GM23248 (cell line): ENCODE measurements at regions not wholly inside any gene's neighbourhood (a gene's known extent, or its start where the extent isn't known, plus 50 kb on each side); places are given as distances from the start of the nearest gene placed in this dataset.

Experiments
- DNase-seq: peaks from one replicate; pipeline ENCODE4 v3.0.0-alpha.2; 2015
- H2AFZ ChIP-seq: fragments of 200-600 bp; sonication (generic); 2 replicates; pipeline ENCODE4 v1.6.1; 2016; ENCODE audit warnings: antibody characterized with exemption
- H3F3A ChIP-seq: fragments of 200-600 bp; sonication (generic); 2 replicates; pipeline ENCODE4 v1.6.1; 2016; ENCODE audit warnings: mild to moderate bottlenecking, antibody characterized with exemption, mixed run types; ENCODE audit not compliant: insufficient read depth
- H3K27ac ChIP-seq: fragments of 200-600 bp; sonication (generic); 2 replicates; pipeline ENCODE4 v1.5.1; 2016; ENCODE audit warnings: mild to moderate bottlenecking
- H3K27me3 ChIP-seq: fragments of 200-600 bp; sonication (generic); replicated peaks from 2 replicates; pipeline ENCODE4 v1.6.1; 2016; ENCODE audit warnings: mild to moderate bottlenecking; ENCODE audit not compliant: insufficient read depth
- H3K36me3 ChIP-seq: fragments of 200-600 bp; sonication (generic); 2 replicates; pipeline ENCODE4 v1.6.1; 2016; ENCODE audit warnings: low read depth, mild to moderate bottlenecking
- H3K4me1 ChIP-seq: fragments of 200-600 bp; sonication (generic); 2 replicates; pipeline ENCODE4 v1.6.1; 2016; ENCODE audit warnings: mild to moderate bottlenecking; ENCODE audit not compliant: insufficient read depth
- H3K4me2 ChIP-seq: fragments of 200-600 bp; sonication (generic); one replicate; pipeline ENCODE4 v1.6.1; 2016; ENCODE audit warnings: mild to moderate bottlenecking; ENCODE audit not compliant: unreplicated experiment
- H3K4me3 ChIP-seq: fragments of 200-600 bp; sonication (generic); 2 replicates; pipeline ENCODE4 v1.5.1; 2016; ENCODE audit warnings: mild to moderate bottlenecking
- H3K79me2 ChIP-seq: fragments of 200-600 bp; sonication (generic); 2 replicates; pipeline ENCODE4 v1.6.1; 2016; ENCODE audit warnings: mild to moderate bottlenecking; ENCODE audit not compliant: insufficient read depth
- H3K9ac ChIP-seq: fragments of 200-600 bp; sonication (generic); 2 replicates; pipeline ENCODE4 v1.6.1; 2016; ENCODE audit warnings: mild to moderate bottlenecking
- H3K9me2 ChIP-seq: fragments of 200-600 bp; sonication (generic); 2 replicates; pipeline ENCODE4 v1.6.1; 2016; ENCODE audit warnings: mixed run types, mild to moderate bottlenecking, moderate library complexity; ENCODE audit not compliant: insufficient read depth
- H3K9me3 ChIP-seq: fragments of 200-600 bp; sonication (generic); one replicate; pipeline ENCODE4 v1.6.1; 2017; ENCODE audit warnings: low read depth
- H4K20me1 ChIP-seq: fragments of 200-600 bp; sonication (generic); 2 replicates; pipeline ENCODE4 v1.6.0; 2016; ENCODE audit not compliant: insufficient read depth
- EZH2 ChIP-seq: fragments of 200-600 bp; sonication (generic); IDR thresholded peaks from 2 replicates; pipeline ENCODE4 v1.6.1; 2018; ENCODE audit warnings: antibody characterized with exemption, mild to moderate bottlenecking; ENCODE audit not compliant: insufficient read depth, poor library complexity, severe bottlenecking
- EZH2phosphoT487 ChIP-seq: fragments of 200-600 bp; sonication (generic); IDR thresholded peaks from 2 replicates; pipeline ENCODE4 v1.6.1; 2018; ENCODE audit warnings: antibody characterized with exemption, moderate library complexity, mild to moderate bottlenecking, low read depth; ENCODE audit not compliant: insufficient read depth
- WGBS, 2 experiments: methylation state at CpG; one replicate each; pipeline ENCODE4 v1.1.6; 2015 to 2017; ENCODE audit warnings: low lambda C conversion rate in 2 of 2, low coverage in 1 of 2; ENCODE audit errors: missing lambda C conversion rate in 2 of 2; 5-methylcytosine and 5-hydroxymethylcytosine counted together
- in situ Hi-C: fragments of 300-500 bp; cut with MboI; formaldehyde crosslinking; loops from 2 replicates; pipeline ENCODE4 v1.15.0; 2020

GRCh38 chr10:124346831-124347230, 71.9 kb downstream of the OAT start:
- 57 to 59% methylated on average over 8 of the region's 8 CpGs for WGBS, 2 experiments
- H3K79me2 ChIP-seq: no peaks in the 10 kb centered on the region
- no peaks in the 10 kb centered on the region for H3K4me1 ChIP-seq
- no peaks in the 10 kb centered on the region for H3K9me2 ChIP-seq
- H3K36me3 ChIP-seq: no peaks in the 10 kb centered on the region
- H3K4me2 ChIP-seq: no peak overlapping the region
- no peak overlapping the region for H3K27ac ChIP-seq
- no peaks in the 10 kb centered on the region for H4K20me1 ChIP-seq
- H3K9me3 ChIP-seq: no peaks in the 10 kb centered on the region
- no peaks in the 10 kb centered on the region for H3F3A ChIP-seq
- in situ Hi-C loops: no loop called here
- 0 out of 2 replicates have a peak, but pooled peaks cover 5% of the 10 kb centered on the region for H3K27me3 ChIP-seq
- TF ChIP-seq EZH2 (no peak), EZH2phosphoT487 (no peak)
- no peak overlapping the region for H2AFZ ChIP-seq
- no peak for DNase-seq
- H3K4me3 ChIP-seq: no peak overlapping the region
- no peak overlapping the region for H3K9ac ChIP-seq

- 58 to 63% methylated on average over 8 of the region's 8 CpGs for WGBS, 2 experiments
- in situ Hi-C loops: no loop called here
- Histone ChIP-seq H3K4me3 (no peak overlapping the region), H3K4me1 (no peaks in the 10 kb centered on the region), H3K4me2 (no peak overlapping the region), H3K27me3 (0 out of 2 replicates have a peak, but pooled peaks cover 4% of the 10 kb centered on the region), H3K79me2 (no peaks in the 10 kb centered on the region), H3K36me3 (no peaks in the 10 kb centered on the region), H2AFZ (no peak overlapping the region), H3K9me3 (no peaks in the 10 kb centered on the region), H3K27ac (no peak overlapping the region), H4K20me1 (no peaks in the 10 kb centered on the region), H3K9me2 (no peaks in the 10 kb centered on the region), H3K9ac (no peak overlapping the region), H3F3A (no peaks in the 10 kb centered on the region)
- no peak for DNase-seq
- no peak for TF ChIP-seq EZH2
- TF ChIP-seq EZH2phosphoT487: no peak
These were observed 73.2 kb downstream of the OAT start for GRCh38 chr10:124345521-124345920.

- Histone ChIP-seq H3K27me3 (0 out of 2 replicates have a peak, but pooled peaks cover 4% of the 10 kb centered on the region), H3K4me2 (no peak overlapping the region), H3K36me3 (no peaks in the 10 kb centered on the region), H3K9ac (no peak overlapping the region), H3K9me2 (no peaks in the 10 kb centered on the region), H3K4me1 (no peaks in the 10 kb centered on the region), H3K4me3 (no peak overlapping the region), H3K27ac (no peak overlapping the region), H2AFZ (no peak overlapping the region), H3K79me2 (no peaks in the 10 kb centered on the region), H4K20me1 (no peaks in the 10 kb centered on the region), H3K9me3 (no peaks in the 10 kb centered on the region), H3F3A (no peaks in the 10 kb centered on the region)
- TF ChIP-seq EZH2: no peak
- no peak for TF ChIP-seq EZH2phosphoT487
- 42 to 47% methylated on average over 3 of the region's 3 CpGs for WGBS, 2 experiments
- no peak for DNase-seq
- in situ Hi-C loops: no loop called here
These were observed 73.8 kb downstream of the OAT start for GRCh38 chr10:124344931-124345330.

- Histone ChIP-seq H3K9ac (no peak overlapping the region), H3K4me3 (no peak overlapping the region), H3K4me2 (no peak overlapping the region), H3K9me3 (no peaks in the 10 kb centered on the region), H4K20me1 (no peaks in the 10 kb centered on the region), H3K27me3 (0 out of 2 replicates have a peak, but pooled peaks cover 4% of the 10 kb centered on the region), H3K27ac (no peak overlapping the region), H3K4me1 (no peaks in the 10 kb centered on the region), H3K79me2 (no peaks in the 10 kb centered on the region), H2AFZ (no peak overlapping the region), H3K36me3 (no peaks in the 10 kb centered on the region), H3F3A (no peaks in the 10 kb centered on the region), H3K9me2 (no peaks in the 10 kb centered on the region)
- 58 to 63% methylated on average over 8 of the region's 8 CpGs for WGBS, 2 experiments
- DNase-seq: no peak
- in situ Hi-C loops: no loop called here
- no peak for TF ChIP-seq EZH2phosphoT487
- no peak for TF ChIP-seq EZH2
These were observed 74.5 kb downstream of the OAT start for GRCh38 chr10:124344266-124344590.
